Hematopoietic multipotent progenitor cell (in vitro differentiated cells): ENCODE measurements at regions not wholly inside any gene's neighbourhood (a gene's known extent, or its start where the extent isn't known, plus 50 kb on each side); places are given as distances from the start of the nearest gene placed in this dataset.

Source experiments
- DNase-seq, 3 donors: peaks; one replicate each; pipeline ENCODE4 v3.0.0-alpha.2; 2011 to 2015; ENCODE audit warnings: low read depth in 2 of 3, low spot score in 2 of 3

DNA sequence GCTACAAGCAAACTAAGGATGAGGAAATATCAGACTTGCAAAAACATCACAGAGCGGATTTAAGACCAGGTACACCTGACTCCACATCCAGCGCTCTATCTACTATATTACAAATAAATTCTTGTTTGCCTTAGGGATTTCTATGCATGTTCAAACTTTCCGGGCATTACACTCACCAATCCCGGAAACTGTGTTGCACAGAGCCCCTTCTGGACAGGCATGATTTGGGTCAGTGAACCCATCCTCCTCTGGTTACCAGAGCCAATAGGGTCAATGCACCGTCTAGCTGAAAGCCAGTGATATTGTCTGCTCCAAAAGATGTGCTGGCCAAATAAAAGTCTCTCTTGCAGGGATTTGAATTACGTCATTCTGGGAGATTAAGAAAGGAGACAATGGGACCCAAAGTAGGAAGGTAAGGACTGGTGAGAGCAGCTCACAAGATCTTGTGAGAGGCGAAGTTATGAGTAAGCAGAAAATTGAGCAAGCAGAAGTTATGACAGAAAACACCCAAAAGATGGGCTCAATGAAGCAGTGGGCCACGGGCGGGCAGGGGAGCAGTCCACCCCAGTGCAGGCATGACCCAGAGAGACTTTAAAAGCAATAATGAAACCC is 155.8 kb upstream of the RAI14 start:
- no peak for DNase-seq

DNA sequence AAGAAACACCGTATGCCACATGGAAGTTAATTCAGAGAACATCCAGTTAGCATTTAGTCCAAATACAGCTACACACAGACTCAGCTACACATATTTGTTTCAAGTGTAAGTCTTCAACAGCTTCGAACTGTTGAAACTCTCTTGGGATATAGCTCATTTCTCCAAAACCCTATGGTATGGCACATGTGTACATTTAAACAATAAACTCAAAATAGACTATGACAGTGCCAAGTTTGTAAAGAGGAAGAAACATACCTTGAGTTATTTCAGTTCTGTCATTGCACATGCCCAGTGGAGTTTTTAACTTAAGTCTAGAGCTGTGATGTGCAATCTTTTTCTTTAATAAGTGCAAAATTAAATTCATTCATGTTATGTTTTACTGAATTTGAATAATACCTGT is 155.1 kb upstream of the RAI14 start:
- no peak for DNase-seq

DNA sequence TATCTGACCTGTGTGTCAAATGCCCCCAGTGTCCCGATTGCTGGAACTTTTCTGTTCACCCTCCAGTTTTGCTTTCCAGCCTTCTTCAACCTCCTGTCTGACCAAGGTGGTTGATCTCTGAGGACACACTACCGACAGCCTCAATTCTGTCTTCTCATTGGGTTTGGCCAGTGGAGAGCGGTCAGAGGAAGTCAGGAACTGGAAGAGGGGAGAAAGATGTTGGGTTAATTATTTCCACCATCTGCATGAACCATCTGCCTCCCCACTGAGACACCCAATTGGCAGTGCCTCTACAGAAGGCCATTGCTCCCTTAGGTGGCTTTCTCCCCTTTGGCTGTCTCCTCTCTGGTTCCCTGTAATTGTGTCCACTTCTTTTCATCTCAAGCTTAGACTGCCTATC is 154.3 kb upstream of the RAI14 start:
- no peak for DNase-seq

DNA sequence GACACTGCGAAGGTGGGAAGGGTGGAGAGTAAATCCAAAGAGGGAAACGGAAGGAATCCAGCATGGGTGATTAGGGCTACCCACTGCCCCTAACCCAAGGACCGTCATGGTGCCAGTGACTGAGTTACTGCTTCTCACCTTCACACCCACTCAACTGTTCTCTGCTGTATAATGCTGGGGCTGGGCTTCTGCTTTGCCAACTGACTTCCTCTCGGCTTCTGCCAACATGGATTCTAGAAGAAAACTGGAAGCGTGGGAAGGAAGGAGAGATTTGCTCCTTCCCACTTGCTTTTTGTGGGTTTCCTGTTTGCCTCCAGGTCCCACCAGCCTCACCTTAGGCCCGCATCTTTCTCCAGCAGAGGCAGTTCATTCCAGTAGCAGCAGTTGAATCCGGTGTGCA is 153.5 kb upstream of the RAI14 start:
- no peak for DNase-seq

DNA sequence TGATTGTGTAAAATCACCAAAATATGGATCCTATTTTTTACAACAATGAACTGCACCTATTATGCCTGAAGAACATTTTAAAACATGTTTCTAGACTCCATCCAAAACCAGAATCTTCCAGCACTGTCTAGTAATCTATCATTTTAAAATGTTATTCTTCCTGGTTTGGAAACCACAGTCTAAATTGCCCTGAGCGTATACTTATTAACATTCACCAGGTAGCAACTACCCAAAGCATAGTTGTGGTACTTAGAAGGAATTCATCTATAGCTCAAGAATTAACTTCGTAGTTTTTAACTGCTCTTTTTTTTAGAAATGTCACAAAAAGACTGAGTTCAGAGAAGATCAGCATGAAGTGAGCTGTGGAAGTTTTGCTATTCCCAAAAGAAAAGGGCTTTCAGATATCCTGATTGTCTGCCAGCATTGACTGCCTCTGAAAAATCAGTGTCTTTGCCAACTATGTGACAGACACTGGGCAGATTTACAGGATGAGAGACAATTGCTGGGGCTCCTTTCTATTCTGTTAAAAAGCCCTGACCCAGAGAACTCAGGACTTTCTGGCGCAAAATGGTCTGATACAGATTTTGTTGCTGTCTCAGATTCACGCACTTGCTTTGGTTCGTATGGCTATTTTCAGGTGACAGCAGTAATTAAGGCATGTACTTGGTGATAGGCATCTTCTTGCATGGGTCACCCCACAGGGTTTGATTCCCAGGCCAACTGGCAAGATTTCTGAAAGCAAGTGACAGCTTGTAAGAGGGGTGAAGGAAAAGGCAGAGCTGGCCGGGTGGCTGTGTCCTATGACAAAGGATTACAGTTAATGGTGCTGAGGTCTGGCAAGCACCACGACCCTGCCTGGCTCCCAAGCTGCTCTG is 152.5 kb upstream of the RAI14 start:
- no peak for DNase-seq

DNA sequence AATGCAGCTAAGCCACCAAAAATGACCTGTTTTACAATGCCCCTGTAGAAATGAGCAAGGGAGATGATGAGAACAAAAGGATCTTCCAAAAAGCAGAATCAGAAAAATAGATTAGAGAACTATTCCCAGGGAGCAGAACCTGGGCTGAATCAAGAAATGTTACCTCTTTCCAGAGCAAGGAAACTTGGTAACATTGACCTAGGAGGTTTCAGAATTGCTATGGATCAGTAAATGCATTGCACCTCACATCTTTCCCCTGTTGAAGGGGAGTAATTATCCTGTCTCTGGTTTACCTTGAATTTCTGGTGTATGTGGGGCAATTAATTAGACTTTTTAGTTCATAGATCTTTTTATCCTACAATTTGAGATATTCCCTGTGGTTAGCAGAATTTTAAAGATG is 151.2 kb upstream of the RAI14 start:
- DNase-seq, result no peak

DNA sequence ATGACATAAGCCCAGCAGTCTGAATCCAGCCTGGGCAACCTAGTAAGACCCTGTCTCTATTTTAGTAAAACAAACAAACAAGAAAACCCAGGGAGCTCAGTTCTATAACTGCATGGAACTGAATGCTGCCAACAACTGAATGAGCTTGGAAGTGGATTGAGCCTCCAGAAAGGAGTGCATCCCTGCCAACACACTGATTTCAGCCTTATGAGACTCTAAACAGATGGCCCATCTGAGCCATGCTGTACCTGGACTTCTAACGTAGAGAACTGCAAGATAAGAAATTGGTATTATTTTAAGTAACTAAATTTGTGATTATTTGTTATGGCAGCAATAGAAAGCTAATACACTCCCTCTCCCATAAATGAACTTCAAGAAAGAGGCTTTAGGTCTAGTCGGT is 150.4 kb upstream of the RAI14 start:
- DNase-seq, result no peak

DNA sequence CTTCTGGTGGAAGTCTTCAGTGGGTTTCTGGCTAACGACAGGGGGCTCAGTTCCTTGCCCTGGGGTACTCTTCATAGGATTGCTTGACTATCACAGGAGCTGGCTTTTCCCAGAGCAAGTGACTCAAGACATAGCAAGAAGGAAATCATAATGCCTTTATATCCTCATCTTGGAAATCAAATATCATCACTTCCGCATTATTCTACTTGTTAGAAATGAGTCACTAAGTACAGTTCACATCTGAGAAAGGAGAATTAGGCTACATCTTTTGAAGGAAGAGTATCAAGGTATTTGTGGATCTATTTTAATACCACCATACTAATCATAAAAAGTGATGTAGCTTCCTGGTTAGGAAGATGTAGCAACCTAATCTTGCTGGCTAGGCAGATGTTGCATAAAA is 148.2 kb upstream of the RAI14 start:
- DNase-seq, result no peak

DNA sequence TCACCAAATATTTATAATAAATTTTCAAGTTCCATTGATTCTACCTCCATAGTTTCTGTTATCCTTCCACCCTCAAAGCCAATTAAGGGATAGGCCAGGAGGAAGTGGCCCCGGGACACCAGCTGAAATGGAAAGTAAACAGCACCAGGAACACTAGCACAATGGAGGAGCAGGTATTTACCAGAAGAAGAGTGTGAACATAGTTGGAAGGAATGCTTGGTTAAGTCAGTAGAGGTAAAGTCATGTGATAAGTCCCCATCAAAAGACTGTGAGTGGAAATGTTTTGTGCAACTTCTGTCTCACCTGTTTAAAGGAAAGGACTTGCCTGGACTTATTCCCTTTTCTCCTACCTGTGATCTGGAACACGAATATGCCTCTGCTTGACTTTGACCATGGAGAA is 146.7 kb upstream of the RAI14 start:
- DNase-seq, result no peak

DNA sequence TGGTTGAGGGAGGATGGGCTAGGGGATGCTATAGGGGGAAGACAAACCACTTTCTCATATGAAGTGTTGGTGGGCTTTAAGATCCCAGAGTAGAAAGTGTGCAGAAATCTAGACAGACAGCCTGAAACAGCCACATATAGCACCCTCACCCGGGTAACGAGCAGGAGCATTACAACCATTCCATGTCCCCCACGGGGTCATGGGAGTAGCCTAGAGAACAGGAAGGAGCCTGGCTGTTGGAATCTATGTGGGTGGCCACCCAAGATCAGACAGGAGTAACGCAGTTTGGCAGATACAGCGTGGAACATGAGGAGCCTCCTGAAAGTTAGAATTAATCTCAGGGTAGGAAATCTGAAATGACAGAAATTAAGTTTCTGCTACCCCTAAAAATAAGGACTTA is 146.1 kb upstream of the RAI14 start:
- DNase-seq, result no peak

DNA sequence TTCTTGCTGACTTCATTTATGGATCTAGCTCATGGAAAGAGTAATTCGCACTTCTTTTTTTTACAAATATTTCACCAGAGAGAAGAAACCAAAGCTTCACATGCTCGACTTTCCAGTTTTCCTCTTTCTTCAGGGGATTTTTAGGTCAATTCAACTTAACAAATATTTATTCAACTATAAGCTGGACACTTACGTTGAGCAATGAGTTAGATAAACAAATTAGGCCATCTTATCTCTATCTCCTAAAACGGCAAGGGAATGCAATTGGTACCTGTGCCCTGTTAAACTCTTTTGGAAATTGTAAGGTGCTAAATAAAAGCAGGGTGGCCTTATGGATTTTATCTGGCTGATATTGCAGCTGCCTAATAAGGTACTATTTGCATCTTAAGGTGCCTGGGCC is 145.1 kb upstream of the RAI14 start:
- DNase-seq, result no peak

DNA sequence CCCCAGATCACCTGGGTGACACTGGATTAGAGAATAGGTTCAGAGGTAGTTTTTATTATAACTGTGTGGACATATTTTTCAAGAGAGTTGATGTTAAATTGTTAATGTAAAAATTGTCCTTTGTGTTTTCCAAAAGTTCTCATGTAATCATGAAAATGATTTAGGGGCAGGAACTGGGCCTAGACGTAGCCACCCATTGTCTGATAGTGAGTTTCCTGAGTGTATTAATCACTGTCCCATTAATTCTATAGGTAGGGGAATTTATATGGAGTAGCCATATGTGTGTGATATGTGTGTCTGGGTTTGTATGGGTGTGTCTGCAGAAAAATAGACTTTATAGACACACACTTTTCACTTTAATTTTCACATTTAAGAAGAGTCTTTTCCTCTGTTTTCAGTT is 144.6 kb upstream of the RAI14 start:
- no peak for DNase-seq

DNA sequence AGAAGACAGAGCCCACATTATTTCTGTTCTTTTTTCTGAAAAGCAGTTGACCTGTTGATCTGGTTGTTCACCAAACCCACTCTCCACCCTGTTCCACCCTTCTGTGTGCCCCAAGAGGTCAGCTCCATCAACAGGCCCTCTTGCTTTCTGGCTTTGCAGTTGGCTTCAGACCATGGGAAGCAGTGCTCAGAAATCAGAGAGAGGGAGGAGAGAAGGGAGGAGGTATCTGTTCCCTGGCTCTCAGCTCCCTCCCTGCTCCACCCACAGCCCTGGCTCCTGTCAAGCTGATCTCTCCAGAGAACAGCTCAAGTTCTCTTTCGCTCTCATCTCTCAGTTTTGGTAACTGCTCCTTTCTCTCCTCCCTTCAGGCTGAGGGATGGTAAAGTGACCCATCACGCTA is 144.2 kb upstream of the RAI14 start:
- DNase-seq, result no peak

DNA sequence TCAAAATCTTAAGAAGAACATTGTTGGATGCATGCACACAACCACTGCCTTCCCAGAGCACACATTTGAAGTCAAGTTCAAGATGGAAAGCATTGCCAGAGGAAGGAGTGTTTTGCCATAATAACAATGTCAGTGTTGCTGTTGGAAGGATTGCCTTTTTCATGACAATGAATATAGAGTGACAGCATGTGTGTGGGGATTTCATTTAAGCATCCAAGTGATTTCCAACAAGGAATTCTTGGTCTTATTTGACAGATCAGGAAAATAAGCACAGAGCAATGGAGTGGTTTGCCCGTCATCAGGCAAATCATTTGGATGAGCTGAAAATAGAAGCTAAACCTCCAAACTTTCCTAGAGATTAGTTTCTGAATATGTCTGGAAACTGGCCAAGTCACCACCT is 140.0 kb upstream of the RAI14 start:
- no peak for DNase-seq

DNA sequence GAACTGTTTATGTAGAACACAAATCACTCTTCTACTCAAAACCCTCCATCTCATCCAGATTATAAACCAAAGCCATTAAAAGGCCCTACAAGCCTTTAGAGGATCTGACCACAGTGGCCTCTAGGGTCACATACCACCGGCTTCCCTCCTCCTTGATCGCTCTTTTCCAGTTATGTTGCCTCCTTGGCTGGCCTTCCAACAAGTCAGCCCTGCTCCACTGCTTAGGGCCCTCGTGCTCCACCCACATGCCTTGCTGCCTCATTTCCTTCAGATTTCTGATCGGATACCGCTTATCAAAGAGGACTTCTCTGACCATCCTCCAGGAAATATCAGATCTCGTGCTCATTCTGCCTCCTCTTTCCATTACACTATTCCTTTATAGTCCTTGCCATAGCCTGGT is 139.4 kb upstream of the RAI14 start:
- no peak for DNase-seq

DNA sequence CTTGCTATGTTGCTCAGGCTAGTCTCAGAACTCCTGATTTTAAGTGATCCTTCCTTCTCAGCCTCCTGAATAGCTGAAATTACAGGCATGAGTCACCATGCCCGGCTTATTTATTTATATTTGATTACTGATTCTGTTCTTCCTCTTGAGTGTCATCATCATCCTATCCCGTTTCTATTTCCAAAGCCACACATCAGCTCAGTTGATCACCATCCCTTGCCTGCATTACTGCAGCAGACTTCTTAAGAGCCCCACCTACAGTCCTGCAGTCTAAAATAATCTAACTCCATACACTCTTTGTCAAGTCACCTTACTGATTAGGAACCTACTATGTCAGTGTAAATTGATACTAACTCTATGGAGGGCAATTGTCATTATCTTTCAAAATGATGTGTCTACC is 138.9 kb upstream of the RAI14 start:
- DNase-seq, result no peak

DNA sequence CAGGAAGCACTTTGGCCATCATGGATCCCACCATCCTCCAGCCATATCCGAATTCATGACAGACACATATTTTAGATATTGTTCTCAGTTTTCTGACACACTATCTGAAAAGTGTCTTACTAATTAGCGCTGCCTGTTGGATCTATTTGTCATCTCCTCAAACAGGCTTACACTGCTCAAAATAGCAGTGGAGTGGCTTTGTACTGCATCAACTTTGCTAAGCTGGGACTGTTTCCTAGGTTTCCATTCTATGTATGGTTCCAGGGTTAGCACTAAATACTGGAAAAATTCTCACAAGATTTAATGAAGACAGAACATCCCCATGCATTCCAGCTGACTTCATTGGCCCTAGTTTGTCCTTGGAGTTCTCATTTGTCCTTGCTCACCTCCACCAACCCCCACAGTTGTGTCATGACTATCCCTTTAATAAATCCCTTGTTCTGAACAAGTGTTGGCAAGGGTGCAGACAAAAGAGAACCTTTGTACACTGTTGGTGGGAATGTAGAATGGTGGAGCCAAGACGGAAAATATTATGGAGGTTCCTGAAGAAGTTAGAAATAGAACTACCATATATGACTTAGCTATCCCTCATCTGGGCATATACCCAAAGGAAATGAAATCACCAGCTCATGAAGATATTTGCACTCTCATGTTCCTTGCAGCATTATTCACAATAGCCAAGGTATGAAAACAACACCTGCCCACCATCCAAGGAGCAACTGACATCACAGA is 136.5 kb upstream of the RAI14 start:
- no peak for DNase-seq

DNA sequence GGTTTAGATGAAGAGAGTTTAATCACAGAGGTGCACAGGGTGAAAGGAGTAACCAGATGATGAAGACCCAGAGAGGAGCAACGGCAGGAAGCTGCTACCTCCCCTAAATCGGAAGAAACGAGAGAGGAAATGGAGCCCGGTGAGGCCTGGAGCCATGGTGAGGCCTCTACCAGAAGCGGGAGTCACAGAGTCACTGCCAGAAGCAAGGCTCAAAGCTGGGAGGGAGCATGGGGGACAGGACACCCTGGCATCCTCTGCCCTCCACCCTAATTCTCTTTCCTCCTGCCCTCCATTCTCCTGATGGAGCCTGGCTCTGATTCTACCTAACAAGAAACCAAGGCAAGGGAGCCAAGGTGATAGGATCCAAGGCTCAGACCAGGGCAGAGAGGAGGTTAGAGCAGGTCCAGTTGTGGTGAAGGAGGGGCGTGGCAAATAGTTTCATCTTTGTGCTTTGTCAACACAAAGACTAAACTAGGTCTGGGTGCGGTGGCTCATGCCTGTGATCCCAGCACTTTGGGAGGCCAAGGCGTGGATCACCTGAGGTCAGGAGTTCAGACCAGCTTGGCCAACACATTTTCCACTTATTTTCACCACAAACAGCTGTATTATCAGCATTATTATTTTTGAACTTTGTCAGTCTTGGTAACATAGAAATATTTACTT is 134.4 kb upstream of the RAI14 start:
- no peak for DNase-seq

DNA sequence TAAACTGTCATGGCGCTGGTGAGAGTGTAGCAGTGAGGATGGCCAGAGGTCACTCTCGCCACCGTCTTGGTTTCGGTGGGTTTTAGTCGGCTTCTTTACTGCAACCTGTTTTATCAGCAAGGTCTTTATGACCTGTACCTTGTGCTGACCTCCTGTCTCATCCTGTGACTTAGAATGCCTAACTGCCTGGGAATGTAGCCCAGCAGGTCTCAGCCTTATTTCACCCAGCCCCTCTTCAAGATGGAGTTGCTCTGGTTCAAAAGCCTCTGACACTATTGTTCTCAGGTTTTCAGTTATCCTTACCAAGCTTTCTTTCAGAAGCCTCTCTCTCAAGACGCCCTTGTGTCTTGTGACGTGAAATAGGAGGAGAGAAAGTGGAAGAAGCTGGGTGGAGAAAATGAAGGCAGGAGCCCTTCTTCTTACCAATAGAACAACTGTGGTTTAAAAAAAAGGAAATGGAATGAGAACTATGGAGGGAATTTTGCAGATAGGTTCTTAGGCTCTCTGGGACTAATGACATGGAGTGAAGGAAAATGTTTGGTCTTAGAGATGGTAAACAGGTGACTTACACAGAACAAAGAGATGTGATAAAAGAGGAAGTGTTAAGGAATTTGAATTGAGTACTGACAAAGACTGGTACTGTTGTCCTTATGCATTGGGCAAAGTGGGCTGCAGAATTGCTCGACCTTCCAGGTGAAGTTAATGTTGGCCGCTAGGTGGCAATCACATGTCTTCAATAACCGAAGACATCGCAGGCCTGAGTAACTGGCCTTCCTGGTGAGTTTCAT is 133.3 kb upstream of the RAI14 start:
- peak; percentile 24 to 73 (median 60) for DNase-seq

DNA sequence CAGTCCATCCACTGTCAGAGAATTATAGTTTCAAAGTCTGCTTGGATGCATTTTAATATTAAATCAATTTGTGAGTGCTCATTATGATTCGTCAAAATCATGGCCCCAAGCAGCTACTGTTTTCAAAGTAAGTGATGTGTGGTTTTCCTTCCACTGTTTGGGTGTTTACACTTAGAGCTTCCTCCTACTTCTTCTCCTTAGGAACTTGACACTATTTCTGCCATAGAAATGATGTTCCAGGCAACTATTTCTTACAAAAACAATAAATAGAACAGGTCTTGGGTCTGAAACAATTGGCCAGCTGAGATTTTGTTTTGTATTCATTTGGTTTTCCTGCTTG is 132.8 kb upstream of the RAI14 start:
- no peak for DNase-seq

DNA sequence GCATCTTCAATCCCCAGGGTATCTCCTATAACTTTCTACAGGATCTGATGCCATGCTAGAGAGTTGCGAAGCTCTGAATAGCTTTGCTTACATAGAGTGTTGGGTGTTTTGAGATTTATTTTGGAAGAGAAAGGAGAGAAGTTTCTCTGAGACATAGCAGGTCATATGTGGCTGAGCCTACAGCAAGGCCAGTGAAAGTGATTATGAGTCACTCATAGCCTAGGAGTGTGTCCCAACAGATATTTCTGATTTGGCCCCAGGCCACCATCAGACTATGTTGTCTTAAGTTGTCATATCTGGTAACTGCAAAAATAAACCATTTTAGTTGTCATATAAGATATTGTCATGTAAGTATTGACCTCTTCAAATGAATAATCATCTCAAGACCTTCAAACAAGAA is 132.0 kb upstream of the RAI14 start:
- no peak for DNase-seq
